HG02981 (cell line): ENCODE measurements at regions not wholly inside any gene's neighbourhood (a gene's known extent, or its start where the extent isn't known, plus 50 kb on each side); places are given as distances from the start of the nearest gene placed in this dataset.

Experiments used
- ATAC-seq: cut with Tn5 transposase; IDR thresholded peaks from one replicate; pipeline ENCODE4 v1.9.1; 2021; ENCODE audit warnings: mild to moderate bottlenecking, moderate library complexity; ENCODE audit not compliant: unreplicated experiment

GRCh38 chr14:87566991-87567390 lies 426.0 kb downstream of the GALC start:
- no peak for ATAC-seq

- no peak for ATAC-seq
Measured at GRCh38 chr14:87547536-87547935, 445.4 kb downstream of the GALC start.

DNA sequence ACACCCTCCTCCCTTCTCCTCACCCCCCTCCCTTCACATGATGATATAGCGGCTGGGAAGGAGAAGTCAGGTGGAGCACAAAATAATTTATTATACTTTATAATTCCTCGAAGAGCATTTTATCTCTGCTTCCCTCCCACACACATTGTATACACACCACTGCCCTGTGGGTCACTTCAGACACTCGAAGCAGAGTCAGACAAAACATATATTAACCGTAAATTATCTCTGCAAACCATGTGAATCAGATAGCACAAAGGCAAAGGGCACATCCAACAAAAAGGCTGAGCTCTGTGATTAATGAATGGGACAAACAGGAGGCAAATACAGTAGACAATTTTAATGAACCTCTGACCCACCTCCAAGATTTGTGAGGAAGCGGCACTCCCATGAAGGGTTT lies 450.7 kb downstream of the GALC start:
- no peak for ATAC-seq

DNA sequence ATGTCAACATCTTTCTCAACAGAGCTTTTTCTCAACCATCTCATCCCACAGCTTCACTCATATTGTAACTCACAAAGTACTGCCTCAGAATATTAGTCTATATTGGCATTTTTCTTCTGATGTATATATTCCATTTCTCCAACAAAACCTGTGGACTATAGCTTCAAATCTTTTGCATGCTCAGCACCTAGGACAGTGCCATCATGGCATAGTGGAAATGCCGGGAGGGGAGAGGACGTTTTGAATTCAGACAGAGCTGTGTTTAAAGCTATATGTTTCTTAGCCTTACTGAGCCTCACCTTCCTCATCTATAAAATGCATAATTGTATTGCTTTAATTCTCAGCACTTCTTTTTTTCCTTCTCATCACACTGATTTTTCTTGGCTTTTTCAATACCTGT lies 452.6 kb downstream of the GALC start:
- ATAC-seq, result no peak

GRCh38 chr14:87529081-87529480 lies 463.9 kb downstream of the GALC start:
- no peak for ATAC-seq

- no peak for ATAC-seq
Measured at GRCh38 chr14:87526731-87527130, 466.3 kb downstream of the GALC start.

GRCh38 chr14:87524011-87524410 lies 469.0 kb downstream of the GALC start:
- no peak for ATAC-seq

DNA sequence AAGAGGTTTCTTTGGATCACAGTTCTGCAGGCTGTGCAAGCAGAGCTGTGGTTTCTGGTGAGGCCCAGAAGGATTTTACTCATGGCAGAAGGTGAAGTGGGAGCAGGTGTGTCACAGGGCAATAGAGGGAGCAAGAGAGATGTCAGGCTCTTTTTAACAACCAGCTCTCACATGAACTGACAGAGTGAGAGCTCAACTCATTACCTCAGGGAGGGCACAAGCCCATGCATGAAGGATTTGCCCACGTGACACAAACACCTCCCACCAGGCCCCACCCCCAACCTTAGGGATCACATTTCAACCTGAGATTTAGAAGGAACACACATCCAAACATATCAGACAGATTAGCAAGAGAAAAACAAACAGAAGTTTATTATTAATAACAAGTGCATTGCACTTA lies 470.4 kb downstream of the GALC start:
- ATAC-seq, result no peak

DNA sequence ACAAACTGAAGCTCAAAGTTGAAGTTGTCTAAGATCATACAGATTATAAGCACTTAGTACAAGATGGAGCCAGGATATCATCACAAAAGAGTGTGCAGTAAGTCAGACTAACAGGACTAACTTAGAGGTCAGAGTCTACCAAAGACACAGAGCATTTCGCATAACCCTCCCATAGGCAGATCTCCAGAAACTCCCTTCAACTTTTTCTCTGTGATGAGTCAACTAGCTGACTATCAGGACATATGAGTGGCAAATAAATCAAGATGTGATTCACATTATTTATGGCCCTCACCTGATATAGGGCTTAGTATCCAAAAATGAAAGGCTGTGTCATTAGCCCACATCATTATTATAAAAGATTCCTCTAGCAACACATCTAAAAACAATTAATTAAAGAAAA lies 484.6 kb downstream of the GALC start:
- ATAC-seq, result no peak

DNA sequence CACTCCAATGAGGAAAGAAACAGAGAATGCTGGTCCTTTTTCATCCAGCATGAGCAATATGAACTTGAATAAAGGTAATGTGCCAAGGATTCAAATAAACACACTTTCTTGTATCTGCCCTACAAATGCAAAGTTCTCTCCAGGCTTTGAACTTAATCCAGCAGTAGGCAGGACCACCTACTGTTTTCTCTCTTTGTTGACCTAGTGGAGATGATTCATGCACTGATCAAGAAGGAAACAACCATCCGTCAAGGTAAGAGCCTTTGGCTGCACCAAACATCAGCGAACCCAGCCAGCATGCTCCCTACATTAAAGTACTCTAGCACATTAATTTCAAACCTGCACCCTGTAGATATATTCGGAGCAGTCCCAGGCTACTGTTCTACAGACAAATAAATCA lies 489.3 kb downstream of the GALC start:
- ATAC-seq, result no peak

DNA sequence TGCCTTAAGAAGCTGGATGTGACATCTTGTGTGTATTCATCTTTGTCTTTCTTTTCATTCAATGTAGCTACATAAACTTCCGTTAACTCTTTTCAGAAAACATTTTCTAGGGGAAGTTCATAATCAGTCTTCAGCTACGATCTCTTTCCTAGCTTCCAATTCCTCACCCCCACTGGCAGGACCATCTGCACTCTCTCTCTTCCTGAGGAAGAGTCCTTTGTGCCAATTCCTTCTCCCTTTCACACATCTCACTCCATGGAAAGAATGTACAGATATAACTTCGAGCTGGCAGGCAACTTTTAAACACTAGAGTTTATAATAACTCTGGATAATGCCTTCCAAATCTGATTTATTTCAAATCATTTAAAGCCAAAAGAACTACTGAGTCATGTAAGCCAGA lies 495.7 kb downstream of the GALC start:
- ATAC-seq, result no peak

DNA sequence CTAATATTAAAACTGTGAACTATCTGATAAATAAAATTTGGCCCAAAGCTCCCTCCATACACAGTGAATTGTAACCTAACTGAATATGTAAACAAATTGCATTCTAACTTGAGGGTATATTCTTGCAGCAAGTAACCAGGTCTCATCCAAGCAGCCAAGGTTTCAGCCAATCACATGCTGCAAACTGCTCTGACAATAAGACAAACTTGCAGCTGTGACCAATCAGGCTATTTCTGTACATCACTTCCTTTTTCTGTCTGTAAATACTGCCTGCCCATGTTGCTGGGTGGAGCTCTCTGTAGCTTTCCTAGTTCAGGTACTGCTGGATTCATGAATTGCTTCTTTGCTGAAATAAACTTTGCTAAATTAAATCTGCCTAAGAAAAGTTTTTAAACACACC lies 499.0 kb downstream of the GALC start:
- no peak for ATAC-seq

DNA sequence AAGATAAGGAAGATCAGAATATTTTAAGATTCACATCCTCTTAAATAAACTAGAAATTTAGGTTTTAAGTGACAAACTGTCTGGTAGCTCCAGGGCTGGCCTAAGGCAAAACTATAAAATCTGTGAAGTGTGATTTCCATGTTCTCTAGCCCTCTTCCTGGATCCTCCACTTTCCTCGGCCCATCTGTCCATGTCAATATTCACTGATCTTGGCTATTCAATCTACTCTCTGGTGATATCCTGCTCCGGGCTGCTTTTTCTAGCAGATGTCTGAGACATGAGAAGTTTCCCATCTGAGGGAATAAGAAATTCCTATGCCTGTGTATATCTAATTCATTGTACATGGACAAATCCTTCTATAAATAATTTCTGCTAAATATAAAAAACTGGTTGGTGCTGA lies 500.4 kb downstream of the GALC start:
- ATAC-seq, result no peak

DNA sequence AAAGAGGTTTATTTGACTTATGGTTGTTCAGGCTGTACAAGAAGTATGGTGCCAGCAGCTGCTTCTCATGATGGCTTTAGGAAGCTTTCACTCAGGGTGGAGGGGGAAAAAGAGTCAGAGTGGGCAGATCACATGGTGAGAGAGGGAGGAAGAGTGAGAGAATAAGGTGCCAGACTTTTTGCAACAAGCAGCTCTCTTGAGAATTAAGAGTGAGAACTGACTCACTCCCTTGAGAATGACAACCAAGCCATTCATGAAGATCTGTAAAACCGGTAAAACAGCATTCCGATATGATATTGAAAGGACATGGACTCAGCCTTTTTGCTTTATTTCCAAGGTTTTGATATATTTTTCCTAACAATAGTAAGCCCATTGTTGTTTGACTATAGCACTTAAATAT lies 501.2 kb downstream of the GALC start:
- ATAC-seq, result no peak

DNA sequence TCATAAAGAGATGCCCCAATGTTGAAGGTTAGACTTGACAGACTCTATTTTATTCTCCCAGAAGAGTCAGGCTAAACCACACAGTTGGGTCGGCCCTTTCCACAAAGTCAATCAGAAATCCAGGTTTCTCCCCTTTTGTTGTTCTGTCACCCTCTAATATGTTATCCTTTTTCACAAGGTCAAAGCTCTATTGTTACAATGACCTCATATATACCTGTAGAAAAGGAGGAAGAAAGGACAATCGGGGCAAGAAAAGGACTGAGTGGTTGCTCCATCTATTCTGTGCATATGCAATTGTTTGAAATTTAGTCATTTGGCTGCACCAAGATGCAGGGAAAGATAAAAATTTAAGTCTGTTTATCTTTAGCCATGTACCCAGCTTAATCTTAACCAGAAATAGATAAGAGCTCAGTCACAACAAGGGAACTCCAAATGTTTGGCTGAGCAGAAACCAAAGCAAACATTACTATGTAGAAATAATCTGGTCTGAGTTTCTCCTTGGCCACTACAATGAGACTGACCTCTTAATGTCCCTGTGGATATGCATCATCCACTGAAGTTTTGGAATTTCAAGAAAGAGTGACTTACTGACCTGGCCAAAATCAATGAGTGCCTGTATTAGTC lies 503.7 kb downstream of the GALC start:
- ATAC-seq, result no peak

DNA sequence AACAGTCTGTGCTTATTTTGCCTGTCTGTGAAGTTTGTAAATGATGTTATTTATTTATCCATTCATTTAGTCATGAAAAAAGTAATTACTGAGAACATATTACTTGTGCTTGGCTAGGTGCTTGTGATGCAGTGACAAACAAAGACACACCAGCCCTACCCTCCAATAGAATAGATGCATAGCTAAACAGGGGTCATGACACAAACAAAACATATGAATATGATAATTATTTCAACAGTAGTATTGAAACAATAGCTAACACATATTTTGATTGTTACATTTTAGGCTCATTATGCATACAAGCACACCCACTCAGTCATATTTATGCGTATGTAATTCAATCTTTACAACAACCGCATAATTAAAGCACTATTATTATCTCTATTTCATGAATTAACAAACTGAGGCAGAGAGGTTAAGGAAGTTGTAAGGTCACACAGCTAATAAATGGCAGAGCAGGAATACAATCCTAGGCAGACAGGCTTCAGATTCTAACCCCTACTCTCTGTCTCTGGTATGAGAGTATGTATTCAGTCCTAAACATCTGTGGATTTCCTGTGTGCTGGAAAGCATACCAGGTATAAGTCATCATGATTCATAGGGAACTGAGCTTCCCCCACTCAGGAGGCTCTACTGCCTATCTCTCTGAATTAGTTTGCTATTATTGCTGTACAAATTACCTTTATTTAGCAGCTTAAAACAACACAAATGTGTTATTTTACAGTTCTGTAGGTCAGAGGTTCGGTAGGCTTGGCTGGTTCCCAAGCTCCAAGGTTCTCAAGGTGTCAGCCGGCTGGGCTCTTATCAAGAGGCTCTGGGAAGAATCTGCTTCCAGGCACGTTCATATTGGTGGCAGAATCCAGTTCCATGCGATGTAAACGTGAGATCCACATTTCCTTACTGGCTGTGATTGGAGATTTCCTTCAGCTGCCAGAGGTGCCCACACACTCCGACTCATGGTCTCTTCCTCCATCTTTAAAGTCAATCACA lies 509.4 kb downstream of the GALC start:
- ATAC-seq, result no peak

DNA sequence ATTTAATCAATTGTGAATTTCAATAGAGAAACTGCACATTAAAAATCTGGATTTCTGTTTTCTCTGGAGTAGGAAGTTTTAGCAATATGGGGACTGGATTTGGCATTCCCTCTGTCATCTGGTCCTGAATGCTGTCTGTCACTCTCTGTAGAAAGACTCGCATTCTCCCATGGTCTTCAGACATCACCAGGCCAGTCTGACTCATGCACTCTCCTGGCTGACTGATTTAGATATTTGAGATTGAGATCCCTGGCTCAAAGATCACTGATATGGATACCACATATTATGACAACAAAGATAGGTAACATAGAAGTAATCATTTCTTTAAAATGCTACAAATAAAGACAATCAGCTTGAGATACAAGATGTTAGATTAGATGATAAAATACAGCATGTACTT lies 524.5 kb downstream of the GALC start:
- no peak for ATAC-seq

DNA sequence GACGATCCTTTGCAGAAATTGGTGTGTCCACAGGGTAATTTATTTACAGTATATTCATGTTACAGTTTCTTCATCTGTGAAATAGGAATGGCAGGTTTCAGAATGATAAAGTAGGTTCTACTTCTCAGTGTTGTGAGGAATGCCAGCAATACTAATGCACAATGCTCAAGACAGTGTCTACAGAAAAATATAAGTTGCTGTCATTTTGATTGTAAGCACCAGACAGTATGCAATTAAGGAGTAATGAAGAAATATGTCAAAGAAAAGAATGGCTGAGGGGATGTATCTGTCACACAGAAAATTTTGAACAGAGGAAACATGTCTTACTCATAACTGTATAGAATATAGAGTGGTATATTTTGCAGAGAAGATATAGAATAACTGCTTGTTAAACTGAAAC lies 525.4 kb downstream of the GALC start:
- no peak for ATAC-seq

GRCh38 chr14:87465770-87466169 lies 527.2 kb downstream of the GALC start:
- no peak for ATAC-seq

DNA sequence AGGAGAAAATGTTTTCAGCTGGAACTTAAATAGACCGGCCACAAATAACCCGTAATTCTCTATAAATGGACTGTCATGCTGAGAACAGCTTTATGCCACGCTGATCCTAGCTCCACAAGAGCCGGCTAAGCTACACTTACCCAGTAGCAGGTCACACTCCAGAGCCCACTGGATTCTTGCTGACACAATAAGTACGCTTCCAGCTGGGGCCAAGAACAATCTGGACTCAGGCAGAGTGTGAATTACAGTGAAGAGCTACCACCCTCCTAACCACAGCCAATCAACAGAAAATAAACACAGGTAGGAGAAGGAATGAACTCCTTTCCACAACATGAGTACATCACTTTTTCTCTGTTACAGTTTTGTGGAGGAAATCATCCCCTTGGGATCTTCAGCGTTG lies 531.3 kb downstream of the GALC start:
- no peak for ATAC-seq

GRCh38 chr14:87457720-87458119 lies 535.3 kb downstream of the GALC start:
- ATAC-seq, result no peak

DNA sequence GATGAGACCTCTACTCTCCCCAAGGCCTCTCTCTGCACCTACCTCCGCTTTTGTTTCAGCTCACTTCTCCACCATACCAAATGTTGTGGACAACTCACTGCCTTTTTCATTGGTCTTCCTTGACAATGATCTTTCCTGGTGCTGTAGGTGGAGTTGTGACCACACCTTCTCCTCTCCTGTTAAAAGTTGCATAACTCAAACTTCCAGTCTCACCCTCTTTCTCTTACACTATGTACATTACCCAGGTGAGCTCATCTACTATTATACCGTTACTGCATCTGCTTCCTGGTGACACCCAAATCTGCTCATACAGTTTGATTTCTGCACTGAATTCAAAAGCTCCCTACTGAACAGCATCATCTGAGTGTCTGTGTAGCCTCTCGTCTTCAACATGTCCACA lies 542.8 kb downstream of the GALC start:
- ATAC-seq, result no peak
